GM23248 (cell line): ENCODE measurements at regions not wholly inside any gene's neighbourhood (a gene's known extent, or its start where the extent isn't known, plus 50 kb on each side); places are given as distances from the start of the nearest gene placed in this dataset.

ENCODE experiments used
- DNase-seq: peaks from one replicate; pipeline ENCODE4 v3.0.0-alpha.2; 2015
- H2AFZ ChIP-seq: fragments of 200-600 bp; sonication (generic); 2 replicates; pipeline ENCODE4 v1.6.1; 2016; ENCODE audit warnings: antibody characterized with exemption
- H3F3A ChIP-seq: fragments of 200-600 bp; sonication (generic); 2 replicates; pipeline ENCODE4 v1.6.1; 2016; ENCODE audit warnings: mild to moderate bottlenecking, antibody characterized with exemption, mixed run types; ENCODE audit not compliant: insufficient read depth
- H3K27ac ChIP-seq: fragments of 200-600 bp; sonication (generic); 2 replicates; pipeline ENCODE4 v1.5.1; 2016; ENCODE audit warnings: mild to moderate bottlenecking
- H3K27me3 ChIP-seq: fragments of 200-600 bp; sonication (generic); replicated peaks from 2 replicates; pipeline ENCODE4 v1.6.1; 2016; ENCODE audit warnings: mild to moderate bottlenecking; ENCODE audit not compliant: insufficient read depth
- H3K36me3 ChIP-seq: fragments of 200-600 bp; sonication (generic); 2 replicates; pipeline ENCODE4 v1.6.1; 2016; ENCODE audit warnings: low read depth, mild to moderate bottlenecking
- H3K4me1 ChIP-seq: fragments of 200-600 bp; sonication (generic); 2 replicates; pipeline ENCODE4 v1.6.1; 2016; ENCODE audit warnings: mild to moderate bottlenecking; ENCODE audit not compliant: insufficient read depth
- H3K4me2 ChIP-seq: fragments of 200-600 bp; sonication (generic); one replicate; pipeline ENCODE4 v1.6.1; 2016; ENCODE audit warnings: mild to moderate bottlenecking; ENCODE audit not compliant: unreplicated experiment
- H3K4me3 ChIP-seq: fragments of 200-600 bp; sonication (generic); 2 replicates; pipeline ENCODE4 v1.5.1; 2016; ENCODE audit warnings: mild to moderate bottlenecking
- H3K79me2 ChIP-seq: fragments of 200-600 bp; sonication (generic); 2 replicates; pipeline ENCODE4 v1.6.1; 2016; ENCODE audit warnings: mild to moderate bottlenecking; ENCODE audit not compliant: insufficient read depth
- H3K9ac ChIP-seq: fragments of 200-600 bp; sonication (generic); 2 replicates; pipeline ENCODE4 v1.6.1; 2016; ENCODE audit warnings: mild to moderate bottlenecking
- H3K9me2 ChIP-seq: fragments of 200-600 bp; sonication (generic); 2 replicates; pipeline ENCODE4 v1.6.1; 2016; ENCODE audit warnings: mixed run types, mild to moderate bottlenecking, moderate library complexity; ENCODE audit not compliant: insufficient read depth
- H3K9me3 ChIP-seq: fragments of 200-600 bp; sonication (generic); one replicate; pipeline ENCODE4 v1.6.1; 2017; ENCODE audit warnings: low read depth
- H4K20me1 ChIP-seq: fragments of 200-600 bp; sonication (generic); 2 replicates; pipeline ENCODE4 v1.6.0; 2016; ENCODE audit not compliant: insufficient read depth
- EZH2 ChIP-seq: fragments of 200-600 bp; sonication (generic); IDR thresholded peaks from 2 replicates; pipeline ENCODE4 v1.6.1; 2018; ENCODE audit warnings: antibody characterized with exemption, mild to moderate bottlenecking; ENCODE audit not compliant: insufficient read depth, poor library complexity, severe bottlenecking
- EZH2phosphoT487 ChIP-seq: fragments of 200-600 bp; sonication (generic); IDR thresholded peaks from 2 replicates; pipeline ENCODE4 v1.6.1; 2018; ENCODE audit warnings: antibody characterized with exemption, moderate library complexity, mild to moderate bottlenecking, low read depth; ENCODE audit not compliant: insufficient read depth
- WGBS, 2 experiments: methylation state at CpG; one replicate each; pipeline ENCODE4 v1.1.6; 2015 to 2017; ENCODE audit warnings: low lambda C conversion rate in 2 of 2, low coverage in 1 of 2; ENCODE audit errors: missing lambda C conversion rate in 2 of 2; 5-methylcytosine and 5-hydroxymethylcytosine counted together
- in situ Hi-C: fragments of 300-500 bp; cut with MboI; formaldehyde crosslinking; loops from 2 replicates; pipeline ENCODE4 v1.15.0; 2020

GRCh38 chr4:187274153-187274552 lies 550.5 kb upstream of the FAT1 start:
- 8 to 16% methylated on average over 2 of the region's 2 CpGs for WGBS, 2 experiments
- H2AFZ ChIP-seq, result no peak overlapping the region
- H3K9me2 ChIP-seq, result no peaks in the 10 kb centered on the region; the same call in 1 of the 2 replicates
- TF ChIP-seq EZH2phosphoT487 (no peak), EZH2 (no peak)
- in situ Hi-C loops, result no loop called here
- no peaks in the 10 kb centered on the region for H3K9me3 ChIP-seq
- H3F3A ChIP-seq, result no peaks in the 10 kb centered on the region
- DNase-seq, result no peak
- H3K36me3 ChIP-seq, result no peaks in the 10 kb centered on the region
- H3K4me1 ChIP-seq, result no peaks in the 10 kb centered on the region
- no peak overlapping the region for H3K27ac ChIP-seq
- H3K79me2 ChIP-seq, result no peaks in the 10 kb centered on the region
- no peaks in the 10 kb centered on the region for H3K27me3 ChIP-seq
- no peaks in the 10 kb centered on the region for H4K20me1 ChIP-seq
- no peak overlapping the region for H3K9ac ChIP-seq
- no peak overlapping the region for H3K4me3 ChIP-seq
- no peak overlapping the region for H3K4me2 ChIP-seq

GRCh38 chr4:187276736-187277408 lies 553.2 kb upstream of the FAT1 start:
- H3K4me1 ChIP-seq, result no peaks in the 10 kb centered on the region
- no peaks in the 10 kb centered on the region for H4K20me1 ChIP-seq
- TF ChIP-seq EZH2phosphoT487, result no peak
- TF ChIP-seq EZH2, result no peak
- no peak overlapping the region for H3K4me3 ChIP-seq
- no peaks in the 10 kb centered on the region for H3K27me3 ChIP-seq
- no peaks in the 10 kb centered on the region for H3K9me3 ChIP-seq
- no peak overlapping the region for H3K4me2 ChIP-seq
- no peaks in the 10 kb centered on the region for H3K9me2 ChIP-seq
- no peaks in the 10 kb centered on the region for H3K36me3 ChIP-seq
- 35 to 42% methylated on average over 7 of the region's 7 CpGs for WGBS, 2 experiments
- in situ Hi-C loops, result no loop called here
- DNase-seq, result peak; percentile 7
- no peak overlapping the region for H3K27ac ChIP-seq
- H2AFZ ChIP-seq, result 0 out of 2 replicates have a peak overlapping the region, but pooled peaks have one; percentile 21
- no peaks in the 10 kb centered on the region for H3F3A ChIP-seq
- no peaks in the 10 kb centered on the region for H3K79me2 ChIP-seq
- H3K9ac ChIP-seq, result no peak overlapping the region

- TF ChIP-seq EZH2phosphoT487 (no peak), EZH2 (no peak)
- H3K4me1 ChIP-seq, result no peaks in the 10 kb centered on the region
- H3F3A ChIP-seq, result no peaks in the 10 kb centered on the region
- no peak overlapping the region for H3K27ac ChIP-seq
- no peaks in the 10 kb centered on the region for H3K36me3 ChIP-seq
- WGBS, 2 experiments, result 16% methylated on average over 10 of the region's 10 CpGs
- no peak overlapping the region for H3K4me2 ChIP-seq
- DNase-seq, result peak; percentile 9
- H3K9me3 ChIP-seq, result no peaks in the 10 kb centered on the region
- no peaks in the 10 kb centered on the region for H4K20me1 ChIP-seq
- H3K4me3 ChIP-seq, result no peak overlapping the region
- H3K9ac ChIP-seq, result no peak overlapping the region
- H3K79me2 ChIP-seq, result no peaks in the 10 kb centered on the region
- in situ Hi-C loops, result no loop called here
- no peaks in the 10 kb centered on the region for H3K9me2 ChIP-seq
- no peaks in the 10 kb centered on the region for H3K27me3 ChIP-seq
- H2AFZ ChIP-seq, result no peak overlapping the region
Measured at GRCh38 chr4:187283201-187283955, 559.7 kb upstream of the FAT1 start.

- Histone ChIP-seq H3K79me2 (no peaks in the 10 kb centered on the region), H3F3A (no peaks in the 10 kb centered on the region), H3K4me1 (0 out of 2 replicates have a peak, but pooled peaks cover 6% of the 10 kb centered on the region), H3K4me2 (no peak overlapping the region), H3K27me3 (no peaks in the 10 kb centered on the region), H3K9ac (no peak overlapping the region), H4K20me1 (no peaks in the 10 kb centered on the region), H3K4me3 (no peak overlapping the region), H3K27ac (no peak overlapping the region), H2AFZ (peak overlapping the region; percentile 48; the same call in 1 of the 2 replicates), H3K9me2 (no peaks in the 10 kb centered on the region; the same call in 1 of the 2 replicates), H3K36me3 (no peaks in the 10 kb centered on the region), H3K9me3 (no peaks in the 10 kb centered on the region)
- DNase-seq, result no peak
- TF ChIP-seq EZH2, result no peak
- 22 to 23% methylated on average over 6 of the region's 6 CpGs for WGBS, 2 experiments
- in situ Hi-C loops, result no loop called here
Measured at GRCh38 chr4:187286525-187286924, 562.9 kb upstream of the FAT1 start.
